Posterior cingulate gyrus (tissue), 11 donors: ENCODE measurements at regions not wholly inside any gene's neighbourhood (a gene's known extent, or its start where the extent isn't known, plus 50 kb on each side); places are given as distances from the start of the nearest gene placed in this dataset.
A peak's percentile ranks its signal among the peaks of the same experiment; 100 is the strongest.

ENCODE experiments used
- DNase-seq, 10 donors: peaks; one replicate each; pipeline versions ENCODE4 v3.0.0 to v3.0.0-alpha.2; 2020 to 2021; ENCODE audit warnings: mixed read lengths in 3 of 10
- intact Hi-C: fragments of 100-400 bp; cut with DNase I; formaldehyde crosslinking; loops from one replicate; pipeline ENCODE4 v1.15.1; 2023

- intact Hi-C loops = no loop called here
- DNase-seq = no peak
Observed at GRCh38 chr13:56247692-56248091, 893.0 kb upstream of the PRR20A start.

- intact Hi-C loops = no loop called here
Observed at GRCh38 chr13:56271686-56272085, 869.0 kb upstream of the PRR20A start.

GRCh38 chr13:56283262-56283828 is 857.4 kb upstream of the PRR20A start:
- no peak for DNase-seq
- intact Hi-C loops = no loop called here

More at GRCh38 chr13:56271686-56272085, 869.0 kb upstream of the PRR20A start:
- DNase-seq = no peak

GRCh38 chr13:56299650-56300049 is 841.1 kb upstream of the PRR20A start:
- no peak for DNase-seq
- intact Hi-C loops = no loop called here

GRCh38 chr13:56314765-56315164 is 826.0 kb upstream of the PRR20A start:
- intact Hi-C loops = no loop called here

GRCh38 chr13:56317841-56318240 is 822.9 kb upstream of the PRR20A start:
- intact Hi-C loops = no loop called here
- no peak for DNase-seq

More at GRCh38 chr13:56314765-56315164, 826.0 kb upstream of the PRR20A start:
- no peak for DNase-seq

GRCh38 chr13:56332671-56333070 is 808.0 kb upstream of the PRR20A start:
- DNase-seq = no peak
- intact Hi-C loops = loop anchor here (10.0 kb wide), 1 partner anchor 192 kb away; no protein-coding TSS in a partner anchor

GRCh38 chr13:56335775-56336174 is 804.9 kb upstream of the PRR20A start:
- no peak for DNase-seq
- intact Hi-C loops = loop anchor here (10.0 kb wide), 1 partner anchor 189 kb away; no protein-coding TSS in a partner anchor

GRCh38 chr13:56338421-56338820 is 802.3 kb upstream of the PRR20A start:
- intact Hi-C loops = loop anchor here (10.0 kb wide), 1 partner anchor 186 kb away; no protein-coding TSS in a partner anchor
- DNase-seq = no peak

- intact Hi-C loops = no loop called here
- no peak for DNase-seq
Observed at GRCh38 chr13:56347014-56347413, 793.7 kb upstream of the PRR20A start.

GRCh38 chr13:56349866-56350265 is 790.9 kb upstream of the PRR20A start:
- DNase-seq = no peak
- intact Hi-C loops = no loop called here

- no peak for DNase-seq
- intact Hi-C loops = no loop called here
Observed at GRCh38 chr13:56351041-56351440, 789.7 kb upstream of the PRR20A start.

- DNase-seq = no peak
- intact Hi-C loops = no loop called here
Observed at GRCh38 chr13:56352361-56352760, 788.4 kb upstream of the PRR20A start.

- DNase-seq = no peak
- intact Hi-C loops = no loop called here
Observed at GRCh38 chr13:56352901-56353300, 787.8 kb upstream of the PRR20A start.

GRCh38 chr13:56356690-56357089 is 784.0 kb upstream of the PRR20A start:
- intact Hi-C loops = no loop called here

GRCh38 chr13:56378566-56378965 is 762.2 kb upstream of the PRR20A start:
- intact Hi-C loops = no loop called here
- DNase-seq = no peak

More at GRCh38 chr13:56356690-56357089, 784.0 kb upstream of the PRR20A start:
- no peak for DNase-seq

- intact Hi-C loops = no loop called here
- no peak for DNase-seq
Observed at GRCh38 chr13:56393549-56393948, 747.2 kb upstream of the PRR20A start.

GRCh38 chr13:56396318-56396717 is 744.4 kb upstream of the PRR20A start:
- intact Hi-C loops = no loop called here
- DNase-seq = no peak

GRCh38 chr13:56400774-56401173 is 739.9 kb upstream of the PRR20A start:
- peak in 1 of 10 donors; percentile 62 for DNase-seq
- intact Hi-C loops = no loop called here

- no peak for DNase-seq
- intact Hi-C loops = no loop called here
Observed at GRCh38 chr13:56412856-56413255, 727.9 kb upstream of the PRR20A start.

- DNase-seq = no peak
- intact Hi-C loops = no loop called here
Observed at GRCh38 chr13:56424246-56424645, 716.5 kb upstream of the PRR20A start.

GRCh38 chr13:56457535-56458190 is 683.1 kb upstream of the PRR20A start:
- DNase-seq = no peak
- intact Hi-C loops = no loop called here
